Activated CD4-positive, alpha-beta T cell treated with anti-CD3 and anti-CD28 coated beads, Interleukin-2, amount 10 ng/mL, durations not matched to agents 24 days and 14 days (primary cell): ENCODE measurements at regions not wholly inside any gene's neighbourhood (a gene's known extent, or its start where the extent isn't known, plus 50 kb on each side); places are given as distances from the start of the nearest gene placed in this dataset.

ENCODE experiments used
- DNase-seq: peaks from one replicate; pipeline ENCODE4 v3.0.0; 2022
- H3K27ac Mint-ChIP-seq: one replicate; pipeline ENCODE4 v1.8.0; 2022; ENCODE audit warnings: mild to moderate bottlenecking, mixed read lengths
- H3K27me3 Mint-ChIP-seq: one replicate; pipeline ENCODE4 v1.8.0; 2022; ENCODE audit warnings: mixed read lengths
- H3K36me3 Mint-ChIP-seq: one replicate; pipeline ENCODE4 v1.8.0; 2022; ENCODE audit warnings: low read depth, mild to moderate bottlenecking, mixed read lengths
- H3K4me1 Mint-ChIP-seq: one replicate; pipeline ENCODE4 v1.8.0; 2021; ENCODE audit warnings: mixed read lengths
- H3K4me3 Mint-ChIP-seq: one replicate; pipeline ENCODE4 v1.8.0; 2022; ENCODE audit warnings: mild to moderate bottlenecking, moderate library complexity, mixed read lengths
- H3K9me3 Mint-ChIP-seq: one replicate; pipeline ENCODE4 v1.8.0; 2021; ENCODE audit warnings: mixed read lengths
- intact Hi-C: fragments of 100-400 bp; cut with micrococcal nuclease; formaldehyde crosslinking; loops from one replicate; pipeline ENCODE4 v1.15.1; 2023

DNA sequence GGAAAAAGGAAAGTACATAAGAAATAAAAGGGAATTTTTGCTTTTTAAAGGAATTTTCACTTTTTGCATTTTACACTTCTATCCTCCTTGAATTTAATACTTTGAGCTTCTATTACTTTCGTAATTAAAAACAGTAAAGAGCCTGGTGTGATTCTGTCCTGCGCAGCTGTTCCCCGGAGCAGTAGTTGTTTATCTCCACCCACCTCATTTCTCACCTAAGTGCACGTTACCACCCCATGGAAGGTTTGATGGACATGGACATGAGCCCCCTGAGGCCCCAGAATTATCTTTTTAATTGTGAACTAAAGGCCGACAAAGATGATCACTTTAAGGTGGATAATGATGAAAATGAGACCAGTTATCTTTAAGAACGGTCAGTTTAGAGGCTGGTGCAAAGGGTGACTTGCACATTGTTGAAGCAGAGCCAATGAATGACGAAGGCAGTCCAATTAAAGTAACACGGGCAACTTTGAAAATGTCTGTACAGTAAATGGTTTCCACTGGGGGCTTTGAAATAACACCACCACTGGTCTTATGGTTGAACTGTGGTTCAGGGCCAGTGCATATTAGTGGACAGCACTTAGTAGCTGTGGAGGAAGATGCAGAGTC lies 52.1 kb upstream of the TEX13D start:
- H3K4me1 Mint-ChIP-seq = peaks cover 17% of the 10 kb centered on the region
- peaks cover 5% of the 10 kb centered on the region for H3K9me3 Mint-ChIP-seq
- H3K27me3 Mint-ChIP-seq = no peaks in the 10 kb centered on the region
- no peaks in the 10 kb centered on the region for H3K36me3 Mint-ChIP-seq
- H3K27ac Mint-ChIP-seq = peak overlapping the region; percentile 83
- no peak for DNase-seq
- peak overlapping the region; percentile 49 for H3K4me3 Mint-ChIP-seq
- intact Hi-C loops = loop anchor here (2.0 to 5.0 kb wide), 4 partner anchors 20 to 67 kb away; partner anchors contain the start of gene SH2D1A

DNA sequence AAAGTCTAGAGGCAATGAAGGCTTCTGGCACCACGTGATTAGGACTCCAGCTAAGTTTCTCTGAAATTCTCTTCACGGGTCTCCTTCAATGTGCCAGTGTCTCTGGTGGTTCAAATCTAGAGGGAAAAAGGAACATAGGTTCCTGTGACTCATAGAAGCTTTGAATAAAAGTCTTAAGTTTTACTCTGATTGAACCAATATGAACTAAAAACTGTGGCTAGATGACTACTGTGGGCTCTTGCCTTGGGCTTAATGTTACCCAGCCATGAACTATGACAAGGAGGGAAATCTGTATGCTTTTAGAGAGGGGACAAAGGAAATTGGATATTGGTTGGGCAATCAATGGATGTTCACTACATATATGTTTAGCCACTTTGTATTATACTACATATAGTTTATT lies 49.9 kb upstream of the TEX13D start:
- peak overlapping the region; percentile 40 for H3K27ac Mint-ChIP-seq
- H3K27me3 Mint-ChIP-seq = no peaks in the 10 kb centered on the region
- no peak overlapping the region for H3K4me3 Mint-ChIP-seq
- no peak for DNase-seq
- intact Hi-C loops = loop anchor here (5.0 kb wide), 2 partner anchors 40 to 65 kb away; partner anchors contain the start of gene SH2D1A
- peaks cover 14% of the 10 kb centered on the region for H3K4me1 Mint-ChIP-seq
- H3K36me3 Mint-ChIP-seq = no peaks in the 10 kb centered on the region
- H3K9me3 Mint-ChIP-seq = peaks cover 10% of the 10 kb centered on the region
